Heart right ventricle (tissue), 16 donors: ENCODE measurements at regions not wholly inside any gene's neighbourhood (a gene's known extent, or its start where the extent isn't known, plus 50 kb on each side); places are given as distances from the start of the nearest gene placed in this dataset.

Experiments
- ATAC-seq, 8 donors: fragments of 200-7000 bp; cut with Tn5 transposase; one replicate each; pipeline ENCODE4 v1.9.1; 2020; ENCODE audit warnings: mild to moderate bottlenecking in 8 of 8, moderate library complexity in 8 of 8, moderate number of reproducible peaks in 1 of 8
- DNase-seq, 2 donors: peaks; one replicate each; pipeline ENCODE4 v3.0.0-alpha.2; 2020
- H3K27ac ChIP-seq, 10 donors: fragments of 200-600 bp; sonication (generic) in 2 of 10; one replicate each; pipeline versions ENCODE4 v1.5.0 to v1.8.0; 2020 to 2022; ENCODE audit warnings: mild to moderate bottlenecking in 3 of 10
- H3K27me3 ChIP-seq, 7 donors: fragments of 200-600 bp; one replicate each; pipeline ENCODE4 v1.8.0; 2021 to 2022; ENCODE audit warnings: mild to moderate bottlenecking in 2 of 7
- H3K36me3 ChIP-seq, 9 donors: fragments of 200-600 bp; sonication (generic) in 1 of 9; one replicate each; pipeline versions ENCODE4 v1.5.0 to v1.8.0; 2020 to 2022; ENCODE audit warnings: mild to moderate bottlenecking in 2 of 9
- H3K4me1 ChIP-seq, 9 donors: fragments of 200-600 bp; sonication (generic) in 1 of 9; one replicate each; pipeline versions ENCODE4 v1.5.0 to v1.8.0; 2020 to 2022; ENCODE audit warnings: mild to moderate bottlenecking in 4 of 9
- H3K4me3 ChIP-seq, 10 donors: fragments of 200-600 bp; sonication (generic) in 2 of 10; one replicate each; pipeline versions ENCODE4 v1.5.0 to v1.8.0; 2020 to 2022; ENCODE audit warnings: mild to moderate bottlenecking in 7 of 10, moderate library complexity in 2 of 10
- H3K9me3 ChIP-seq, 11 donors: fragments of 200-600 bp in 10 of 11; sonication (generic) in 2 of 11; one replicate each; pipeline versions ENCODE4 v1.5.0 to v1.8.0; 2013 to 2022; ENCODE audit warnings: mild to moderate bottlenecking in 2 of 11, control low read depth in 1 of 11, moderate library complexity in 1 of 11
- CTCF ChIP-seq, 9 donors: fragments of 200-600 bp; sonication (generic) in 2 of 9; IDR thresholded peaks; one replicate each; pipeline versions ENCODE4 v1.5.0 to v1.8.0; 2021 to 2022; ENCODE audit warnings: antibody characterized with exemption in 9 of 9, mild to moderate bottlenecking in 5 of 9, moderate library complexity in 1 of 9
- WGBS, 2 donors: extraction: QIAGEN DNeasy Blood & Tissue Kit; methylation state at CpG; one replicate each; pipeline ENCODE4 v1.1.7; 2013; ENCODE audit warnings: inconsistent platforms in 1 of 2; 5-methylcytosine and 5-hydroxymethylcytosine counted together
- intact Hi-C, 10 donors: fragments of 100-400 bp; cut with DNase I; formaldehyde crosslinking; loops; one replicate each; pipeline versions ENCODE4 v1.11.1 to v1.14.2; 2022
- donor health status: Arrhythmogenic right ventricular cardiomyopathy.
- donor health status: ischemic (EF 13 %, LVEDD 7.1; RV severe dilation, severe dysfunction).
- donor health status: healthy with polysubstance abuse.
- donor health status: DM: no; HTN: yes; CAD: no.
- donor health status: DM: no; HTN: no; CAD: no.
- donor health status: ischemic (EF 25% LVEDD 6.9; RV normal size, moderate dysfunction).
- donor health status: ischemic (EF 25% LVEDD 5.7; RV mildly dilated, moderate dysfunction).
- donor health status: healthy.
- donor health status: DM: yes; HTN: yes; CAD: no.
- donor health status: Ischemic cardiomyopathy.
- donor health status: ischemic (EF 35%, LVEDD 5.7; RV mildly dilated, moderate dysfunction).
- donor health status: nonischemic (EF 11% LVEDD 7.7; RV severe dilation, severe dysfunction).
- donor health status: DM: yes; HTN: yes; CAD: no.
- donor health status: PGD.
- donor health status: ischemic (EF 29% LVEDD 5.4; RV normal size, mild dysfunction).
- donor health status: nonischemic (EF 23%, LVEDD 6.1; RV moderate dilation, normal function).

DNA sequence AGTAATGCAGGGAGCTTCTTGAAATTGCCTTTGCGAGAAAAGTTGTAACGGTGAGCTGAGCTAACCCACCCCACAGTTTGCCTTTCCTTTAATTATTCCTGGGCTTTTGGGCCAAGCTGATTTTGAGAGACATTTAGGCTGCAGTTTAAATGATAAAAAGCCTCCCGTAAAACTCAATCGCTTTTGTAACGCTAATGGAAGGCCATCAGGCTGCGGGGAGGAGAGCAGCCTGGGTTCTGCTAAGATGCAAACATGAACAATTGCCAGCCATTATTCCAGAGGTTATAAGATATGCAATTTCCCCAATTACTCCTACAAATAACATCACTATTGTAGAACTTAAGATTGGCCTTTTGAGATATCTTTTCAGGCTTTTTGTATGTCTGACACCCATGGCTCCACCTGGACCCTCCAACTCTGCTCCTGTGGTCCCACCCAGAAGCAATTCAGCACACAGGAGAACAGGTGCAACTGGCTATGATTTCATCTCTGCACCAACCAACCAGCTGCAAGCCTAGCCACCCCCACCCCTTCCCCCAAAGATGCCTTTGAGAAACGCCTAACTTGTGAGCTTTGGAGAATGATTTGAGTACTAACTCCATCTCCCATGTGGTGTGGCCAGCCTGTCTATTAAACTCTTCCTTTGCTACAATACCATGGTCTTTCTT, 108.2 kb upstream of the FAM9C start:
- peaks cover 0 to 19% (median 0%) of the 10 kb centered on the region in 7 donors for H3K27me3 ChIP-seq
- DNase-seq: no peak
- 85 to 87% methylated on average over 7 of the region's 7 CpGs for WGBS, 2 donors
- no peak for TF ChIP-seq CTCF (IDR thresholded peaks at IDR 0.05)
- peak overlapping the region in 8 of 10 donors; percentile 26 to 73 (median 64) for H3K27ac ChIP-seq
- no peaks in the 10 kb centered on the region for H3K36me3 ChIP-seq
- peaks cover 0 to 25% (median 0%) of the 10 kb centered on the region in 11 donors for H3K9me3 ChIP-seq
- intact Hi-C loops: no loop called here
- peak overlapping the region in 1 of 10 donors; percentile 8 for H3K4me3 ChIP-seq
- H3K4me1 ChIP-seq: peaks cover 0 to 22% (median 6%) of the 10 kb centered on the region in 9 donors
- ATAC-seq: peak in 1 of 8 donors; percentile 21

DNA sequence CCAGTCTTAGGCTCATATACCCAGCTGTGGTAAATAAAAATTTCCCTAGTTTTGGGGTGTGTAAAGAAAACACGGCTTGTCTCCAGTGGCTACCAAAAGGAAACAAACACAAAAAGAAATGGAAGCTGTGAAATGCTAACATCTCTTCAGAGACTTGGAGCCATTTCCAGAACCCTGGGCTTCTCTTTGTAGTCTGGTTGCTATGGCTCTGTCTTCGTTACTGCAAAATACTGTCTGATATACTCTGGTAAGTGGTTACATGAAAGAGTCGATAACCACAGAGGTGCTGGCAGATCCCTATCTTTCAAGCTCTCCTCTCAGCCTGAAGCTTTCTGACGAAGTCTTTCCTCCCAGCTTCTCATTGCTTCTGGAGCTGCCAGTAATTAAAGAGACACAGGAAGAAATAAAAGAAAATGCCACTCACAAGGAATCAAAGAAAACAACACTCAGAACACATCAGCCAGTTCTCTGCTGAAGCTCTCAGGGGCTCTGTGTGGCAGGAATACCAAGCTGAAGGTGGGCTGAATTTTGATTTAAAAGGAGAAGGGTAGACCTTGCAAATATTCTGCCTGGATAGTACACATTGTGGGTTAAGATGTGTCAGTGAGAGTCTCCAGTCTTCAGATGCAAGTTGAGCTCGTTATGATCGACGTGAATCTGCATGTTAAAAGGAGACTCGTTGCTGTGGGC, 107.6 kb upstream of the FAM9C start:
- peak overlapping the region in 3 of 10 donors; percentile 4 to 8 (median 4) for H3K4me3 ChIP-seq
- peak in 1 of 2 donors; percentile 9 for DNase-seq
- peak overlapping the region; percentile 26 to 73 (median 59) for H3K27ac ChIP-seq
- WGBS, 2 donors: 24 to 25% methylated on average over 8 of the region's 8 CpGs
- peak; percentile 59 to 81 (median 68) for ATAC-seq
- intact Hi-C loops: no loop called here
- peaks cover 0 to 30% (median 0%) of the 10 kb centered on the region in 11 donors for H3K9me3 ChIP-seq
- no peaks in the 10 kb centered on the region for H3K36me3 ChIP-seq
- no peak for TF ChIP-seq CTCF (IDR thresholded peaks at IDR 0.05)
- peaks cover 0 to 13% (median 0%) of the 10 kb centered on the region in 7 donors for H3K27me3 ChIP-seq
- H3K4me1 ChIP-seq: peaks cover 0 to 22% (median 6%) of the 10 kb centered on the region in 9 donors

GRCh38 chrX:13149702-13150350, 105.4 kb upstream of the FAM9C start:
- ATAC-seq: peak in 1 of 8 donors; percentile 31
- intact Hi-C loops: no loop called here
- no peak for DNase-seq
- Histone ChIP-seq H3K27me3 (peaks cover 0 to 10% (median 0%) of the 10 kb centered on the region in 7 donors), H3K4me1 (peaks cover 0 to 22% (median 6%) of the 10 kb centered on the region in 9 donors), H3K36me3 (no peaks in the 10 kb centered on the region), H3K4me3 (no peak overlapping the region), H3K27ac (no peak overlapping the region), H3K9me3 (peaks cover 0 to 34% (median 0%) of the 10 kb centered on the region in 11 donors)
- WGBS, 2 donors: 61 to 90% methylated on average over 5 of the region's 5 CpGs
- TF ChIP-seq CTCF (IDR thresholded peaks at IDR 0.05): no peak

DNA sequence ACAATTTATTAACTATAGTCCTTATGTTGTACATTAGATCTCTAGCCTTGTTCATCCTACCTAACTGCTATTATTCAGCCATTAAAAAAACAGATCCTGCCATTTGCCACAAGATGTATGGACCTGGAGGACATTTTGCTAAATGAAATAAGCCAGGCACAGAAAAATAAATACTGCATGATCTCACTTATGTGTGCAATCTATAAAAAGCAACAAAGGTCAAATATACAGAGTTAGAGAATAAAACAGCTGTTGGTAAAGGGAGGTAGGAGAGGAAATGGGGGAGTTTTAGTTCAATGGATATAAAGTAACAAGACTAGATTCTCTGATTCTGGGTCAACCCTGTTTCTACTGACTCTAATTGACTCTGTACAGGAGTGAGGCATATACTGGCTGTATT, 103.3 kb upstream of the FAM9C start:
- ATAC-seq (no peak), DNase-seq (no peak)
- intact Hi-C loops: no loop called here
- Histone ChIP-seq H3K4me3 (no peak overlapping the region), H3K27me3 (peaks cover 0 to 26% (median 0%) of the 10 kb centered on the region in 7 donors), H3K9me3 (peaks cover 0 to 15% (median 0%) of the 10 kb centered on the region in 11 donors), H3K27ac (no peak overlapping the region), H3K4me1 (peaks cover 0 to 16% (median 6%) of the 10 kb centered on the region in 9 donors), H3K36me3 (no peaks in the 10 kb centered on the region)
- no peak for TF ChIP-seq CTCF (IDR thresholded peaks at IDR 0.05)
